Astrocyte of the spinal cord (primary cell): ENCODE measurements at regions not wholly inside any gene's neighbourhood (a gene's known extent, or its start where the extent isn't known, plus 50 kb on each side); places are given as distances from the start of the nearest gene placed in this dataset.

ENCODE experiments used
- DNase-seq: peaks from one replicate; pipeline ENCODE4 v3.0.0; 2011; ENCODE audit warnings: low read depth, low spot score
- H3K4me3 ChIP-seq: 2 replicates; pipeline ENCODE4 v1.5.1; 2011; ENCODE audit warnings: low read depth, mild to moderate bottlenecking, low read length, moderate library complexity
- CTCF ChIP-seq: IDR thresholded peaks from 2 replicates; pipeline ENCODE4 v1.5.1; 2012; ENCODE audit warnings: low read depth, mild to moderate bottlenecking, low read length, inconsistent platforms
- in situ Hi-C: cut with HindIII; loops from 2 replicates; pipeline ENCODE4 v1.10.0; 2017; ENCODE audit warnings: low sequenced_read_pairs

GRCh38 chr6:41462033-41462432 lies 84.1 kb upstream of the FOXP4 start:
- in situ Hi-C loops, result no loop called here
- no peak overlapping the region for H3K4me3 ChIP-seq
- no peak for TF ChIP-seq CTCF
- DNase-seq, result no peak

GRCh38 chr6:41463062-41463930 lies 82.9 kb upstream of the FOXP4 start:
- in situ Hi-C loops, result no loop called here

GRCh38 chr6:41464019-41464418 lies 82.2 kb upstream of the FOXP4 start:
- H3K4me3 ChIP-seq, result no peak overlapping the region
- in situ Hi-C loops, result no loop called here
- DNase-seq, result no peak
- no peak for TF ChIP-seq CTCF

More at GRCh38 chr6:41463062-41463930, 82.9 kb upstream of the FOXP4 start:
- peak; percentile 52 for TF ChIP-seq CTCF
- peak; percentile 52 for DNase-seq
- H3K4me3 ChIP-seq, result no peak overlapping the region

- in situ Hi-C loops, result no loop called here
- DNase-seq, result no peak
- TF ChIP-seq CTCF, result no peak
- H3K4me3 ChIP-seq, result no peak overlapping the region
Measured at GRCh38 chr6:41464481-41464880, 81.7 kb upstream of the FOXP4 start.

GRCh38 chr6:41466437-41466990 lies 79.7 kb upstream of the FOXP4 start:
- TF ChIP-seq CTCF, result no peak
- in situ Hi-C loops, result no loop called here
- H3K4me3 ChIP-seq, result no peak overlapping the region
- no peak for DNase-seq

GRCh38 chr6:41467061-41467460 lies 79.1 kb upstream of the FOXP4 start:
- in situ Hi-C loops, result no loop called here
- TF ChIP-seq CTCF, result no peak
- H3K4me3 ChIP-seq, result no peak overlapping the region
- DNase-seq, result no peak
